Astrocyte of the spinal cord (primary cell): ENCODE measurements at regions not wholly inside any gene's neighbourhood (a gene's known extent, or its start where the extent isn't known, plus 50 kb on each side); places are given as distances from the start of the nearest gene placed in this dataset.
"Not testable (repeated sequence)": the region's sequence is repeated elsewhere in the genome, so short reads cannot be mapped to it uniquely, and the experiment has no call there.

Experiments
- DNase-seq: peaks from one replicate; pipeline ENCODE4 v3.0.0; 2011; ENCODE audit warnings: low read depth, low spot score
- H3K4me3 ChIP-seq: 2 replicates; pipeline ENCODE4 v1.5.1; 2011; ENCODE audit warnings: low read depth, mild to moderate bottlenecking, low read length, moderate library complexity
- CTCF ChIP-seq: IDR thresholded peaks from 2 replicates; pipeline ENCODE4 v1.5.1; 2012; ENCODE audit warnings: low read depth, mild to moderate bottlenecking, low read length, inconsistent platforms
- in situ Hi-C: cut with HindIII; loops from 2 replicates; pipeline ENCODE4 v1.10.0; 2017; ENCODE audit warnings: low sequenced_read_pairs

- DNase-seq = no peak
- TF ChIP-seq CTCF = no peak
- in situ Hi-C loops = no loop called here
- H3K4me3 ChIP-seq = no peak overlapping the region
These were observed 681.4 kb upstream of the PRR20A start for GRCh38 chr13:56459286-56459685.

DNA sequence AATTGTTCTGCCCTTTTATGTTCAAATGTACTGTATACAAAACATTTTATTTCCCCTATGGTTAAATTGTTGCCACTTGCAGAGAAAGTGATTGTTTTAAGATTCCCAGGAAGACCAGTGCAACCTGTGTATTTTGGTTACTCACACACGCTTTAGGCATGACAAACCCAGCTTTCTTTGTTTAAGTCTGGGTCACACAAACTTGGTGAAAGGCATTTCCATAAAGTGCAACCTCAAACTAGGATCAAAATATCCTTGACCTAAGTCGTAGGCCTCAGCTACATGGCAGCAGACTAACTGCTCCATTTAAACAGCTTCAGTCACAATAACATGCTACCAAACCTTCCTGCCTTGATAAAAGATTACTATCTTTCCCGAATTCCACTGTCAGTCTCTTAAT, 639.0 kb upstream of the PRR20A start:
- TF ChIP-seq CTCF = no peak
- no peak for DNase-seq
- no peak overlapping the region for H3K4me3 ChIP-seq
- in situ Hi-C loops = no loop called here

DNA sequence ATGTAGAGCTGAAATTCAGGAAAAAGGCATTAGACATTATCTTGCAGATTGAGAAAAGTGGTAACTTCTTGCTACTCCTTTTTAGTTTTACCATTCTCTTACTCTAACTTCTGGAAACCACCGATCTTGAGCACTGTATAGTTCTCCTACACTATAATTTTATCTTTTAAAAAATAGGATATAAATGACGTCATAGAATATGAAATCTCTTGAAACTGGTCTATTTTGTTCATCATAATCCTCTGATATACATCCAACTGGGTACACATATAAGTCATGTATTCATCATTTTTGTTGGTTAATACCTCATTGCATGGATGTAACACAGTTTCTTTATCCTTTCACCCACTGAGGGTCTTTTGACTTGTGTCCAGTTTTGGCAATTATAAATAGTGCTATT, 629.9 kb upstream of the PRR20A start:
- TF ChIP-seq CTCF = no peak
- DNase-seq = no peak
- no peak overlapping the region for H3K4me3 ChIP-seq
- in situ Hi-C loops = no loop called here

DNA sequence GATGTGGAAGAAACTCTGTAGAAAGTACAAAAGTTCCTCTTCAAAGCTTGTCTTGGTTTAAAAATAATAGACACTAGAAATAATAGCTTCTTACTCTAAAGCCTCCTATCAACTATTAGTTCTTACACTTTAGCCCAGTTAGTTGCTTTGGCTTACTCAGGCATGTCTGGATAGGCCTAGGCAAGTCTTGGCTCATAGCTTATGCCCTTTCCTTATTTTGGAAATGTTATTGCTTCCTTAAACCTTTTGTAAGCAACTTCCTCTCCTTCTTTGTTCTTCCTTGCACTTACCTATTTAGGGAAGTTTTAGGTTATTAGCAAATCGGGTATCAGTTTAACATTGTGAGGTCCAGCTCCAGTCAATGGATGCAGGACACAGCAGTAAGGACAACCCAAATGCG, 628.4 kb upstream of the PRR20A start:
- DNase-seq, in situ Hi-C loops, H3K4me3 ChIP-seq: not testable (repeated sequence)

DNA sequence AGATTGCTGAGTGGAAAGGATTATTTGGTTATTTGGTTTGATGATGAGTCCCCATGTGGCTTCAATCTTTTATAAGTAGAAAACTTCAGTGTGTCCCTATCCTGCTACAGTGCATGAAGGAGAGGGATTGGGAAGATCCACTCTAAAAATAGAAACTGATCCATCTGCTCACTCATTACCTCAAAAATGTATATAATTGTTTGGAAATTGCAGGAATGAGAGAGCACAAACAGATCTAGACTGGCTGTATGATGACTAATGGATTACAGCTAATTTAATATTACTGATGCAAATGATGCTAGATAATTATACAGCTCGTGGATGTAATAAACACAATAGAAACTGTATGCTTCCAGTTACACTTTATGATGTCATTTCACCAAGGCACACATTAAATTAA, 625.3 kb upstream of the PRR20A start:
- no peak for DNase-seq
- no peak for TF ChIP-seq CTCF
- no peak overlapping the region for H3K4me3 ChIP-seq
- in situ Hi-C loops = no loop called here

DNA sequence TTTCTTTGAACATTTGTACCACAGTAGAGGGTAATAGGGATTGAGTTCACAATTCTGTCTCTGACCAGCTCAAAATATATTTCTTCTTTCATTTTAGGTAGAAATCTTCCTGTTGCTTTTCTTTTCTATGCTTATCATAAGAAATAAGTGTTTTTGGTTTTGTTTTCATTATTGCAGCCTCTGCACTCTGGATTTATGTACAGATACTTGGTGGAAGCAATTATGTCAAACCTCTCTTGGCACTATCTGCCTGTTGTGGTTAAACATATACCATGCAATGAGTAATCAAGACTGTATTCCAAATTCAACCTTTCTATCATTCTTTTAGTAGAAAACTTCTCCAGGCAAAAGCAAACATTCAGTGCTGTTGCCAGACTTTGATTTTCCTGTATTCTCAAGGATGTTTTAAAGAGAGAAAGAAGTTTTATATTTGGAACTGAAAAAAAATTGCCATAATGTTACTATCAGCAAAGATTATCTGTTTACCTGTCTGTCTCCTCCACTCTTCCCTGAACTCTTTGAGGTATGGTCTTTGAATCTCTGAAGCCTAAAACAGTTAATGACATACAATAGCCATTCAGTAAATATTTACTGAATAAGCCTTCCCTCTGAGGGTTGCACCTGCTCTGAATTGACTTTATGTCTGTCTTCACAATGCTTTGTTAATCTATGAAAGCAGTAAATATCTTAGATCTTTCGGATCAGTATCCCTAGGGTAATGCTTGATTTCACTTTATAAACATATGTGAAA, 612.5 kb upstream of the PRR20A start:
- no peak for DNase-seq
- in situ Hi-C loops = no loop called here
- H3K4me3 ChIP-seq = no peak overlapping the region
- no peak for TF ChIP-seq CTCF

DNA sequence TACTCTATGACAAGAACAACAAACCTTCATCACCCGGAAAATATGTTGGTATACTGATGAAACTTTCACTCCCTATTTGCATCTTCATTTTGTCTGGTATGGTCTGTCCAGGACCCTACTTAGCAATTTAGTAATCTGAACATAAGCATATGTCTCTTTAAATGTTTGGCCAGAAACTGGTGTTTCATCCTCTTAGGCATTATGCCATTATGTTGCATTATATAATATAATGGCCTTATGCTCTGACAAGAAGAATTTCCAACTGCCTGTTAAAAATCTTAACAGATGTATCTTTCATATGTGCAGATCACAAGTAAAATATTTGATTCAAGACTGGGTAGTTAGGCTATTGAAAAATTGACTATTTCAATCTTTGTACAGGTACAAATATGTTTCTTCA, 610.6 kb upstream of the PRR20A start:
- no peak for TF ChIP-seq CTCF
- in situ Hi-C loops = no loop called here
- no peak overlapping the region for H3K4me3 ChIP-seq
- no peak for DNase-seq

DNA sequence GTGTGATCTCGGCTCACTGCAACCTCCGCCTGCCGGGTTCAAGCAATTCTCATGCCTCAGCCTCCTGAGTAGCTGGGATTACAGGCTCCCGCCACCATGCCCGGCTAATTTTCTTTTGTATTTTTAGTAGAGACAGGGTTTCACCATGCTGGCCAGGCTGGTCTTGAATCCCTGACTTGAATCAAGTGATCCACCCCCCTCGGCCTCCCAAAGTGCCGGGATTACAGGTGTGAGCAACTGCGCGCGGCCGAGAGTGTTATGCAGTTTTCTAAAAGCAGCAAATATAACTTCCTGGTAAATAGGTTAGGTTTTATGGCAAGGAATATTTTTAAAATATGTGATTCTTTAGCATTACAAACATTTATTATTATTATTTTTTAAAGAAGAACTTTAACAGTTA, 592.8 kb upstream of the PRR20A start:
- H3K4me3 ChIP-seq, DNase-seq, in situ Hi-C loops: not testable (repeated sequence)
